ENCODE measurements at regions not wholly inside any gene's neighbourhood (a gene's known extent, or its start where the extent isn't known, plus 50 kb on each side); places are given as distances from the start of the nearest gene placed in this dataset.

DNA sequence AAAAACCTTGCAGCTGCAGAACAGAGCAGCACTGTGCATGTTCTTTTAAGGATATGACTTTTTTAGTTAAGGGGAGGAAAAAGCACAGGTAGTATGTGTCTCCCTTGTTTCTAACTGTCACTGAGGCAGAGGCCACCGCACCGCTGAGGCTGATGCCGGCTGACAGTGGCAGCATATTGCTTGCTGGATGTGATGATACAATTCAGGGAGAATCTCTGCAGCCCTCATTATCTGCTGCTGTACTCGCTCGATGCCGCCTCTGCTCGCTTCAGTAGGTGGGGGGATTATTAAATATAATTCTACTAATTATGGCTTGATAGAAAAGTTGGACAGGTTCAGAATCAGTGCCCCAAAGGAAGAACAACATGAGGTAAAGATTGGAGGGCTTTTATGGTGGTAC is 378.8 kb upstream of the NOCT start:
- TF ChIP-seq CTCF (conservative IDR thresholded peaks at IDR 0.05; ENCODE audit: low read depth, low read length), result no peak
- no peak for TF ChIP-seq EZH2 (IDR thresholded peaks at IDR 0.05; ENCODE audit: low read length, unreplicated experiment)
- TF ChIP-seq EZH2phosphoT487 (IDR thresholded peaks at IDR 0.05; ENCODE audit: borderline replicate concordance, low read length), result no peak

Measured in PC-3 (cell line).